Trophoblast cell (in vitro differentiated cells and primary cell): ENCODE measurements at regions not wholly inside any gene's neighbourhood (a gene's known extent, or its start where the extent isn't known, plus 50 kb on each side); places are given as distances from the start of the nearest gene placed in this dataset.

Experiments used
- DNase-seq, 2 donors: peaks; one replicate each; pipeline ENCODE4 v3.0.0-alpha.2; 2016
- H2AFZ ChIP-seq: 2 replicates; pipeline ENCODE4 v1.6.1; 2013; ENCODE audit warnings: low read length, moderate library complexity, mild to moderate bottlenecking; ENCODE audit not compliant: insufficient read depth, poor library complexity
- H2AK5ac ChIP-seq: 2 replicates; pipeline ENCODE4 v1.6.1; 2013; ENCODE audit warnings: mild to moderate bottlenecking, low read length
- H2BK120ac ChIP-seq: 2 replicates; pipeline ENCODE4 v1.6.1; 2013; ENCODE audit warnings: low read length, mild to moderate bottlenecking, moderate library complexity; ENCODE audit not compliant: insufficient read depth, poor library complexity
- H2BK12ac ChIP-seq: 2 replicates; pipeline ENCODE4 v1.6.1; 2013; ENCODE audit warnings: mild to moderate bottlenecking, low read length, moderate library complexity
- H2BK5ac ChIP-seq: 2 replicates; pipeline ENCODE4 v1.6.1; 2013; ENCODE audit warnings: low read length, low read depth, moderate library complexity, mild to moderate bottlenecking; ENCODE audit not compliant: poor library complexity
- H3K14ac ChIP-seq: 2 replicates; pipeline ENCODE4 v1.6.1; 2013; ENCODE audit warnings: mild to moderate bottlenecking, low read length
- H3K18ac ChIP-seq: 2 replicates; pipeline ENCODE4 v1.6.1; 2013; ENCODE audit warnings: mild to moderate bottlenecking, low read length
- H3K23ac ChIP-seq: 2 replicates; pipeline ENCODE4 v1.6.1; 2013; ENCODE audit warnings: low read length
- H3K27ac ChIP-seq: 2 replicates; pipeline ENCODE4 v1.5.1; 2013; ENCODE audit warnings: low read depth, mild to moderate bottlenecking, inconsistent platforms, low read length, moderate library complexity
- H3K27me3 ChIP-seq: 2 replicates; pipeline ENCODE4 v1.6.1; 2013; ENCODE audit warnings: inconsistent platforms, mild to moderate bottlenecking, low read length, moderate library complexity; ENCODE audit not compliant: insufficient read depth
- H3K36me3 ChIP-seq, 2 experiments: 1 replicate in 1 of 2; 2 replicates in 1 of 2; pipeline ENCODE4 v1.6.1; 2013; ENCODE audit warnings: low read length in 2 of 2, mild to moderate bottlenecking in 2 of 2, moderate library complexity in 1 of 2; ENCODE audit not compliant: insufficient read depth in 2 of 2, control insufficient read depth in 1 of 2
- H3K4ac ChIP-seq: 2 replicates; pipeline ENCODE4 v1.6.1; 2013; ENCODE audit warnings: low read depth, mild to moderate bottlenecking, low read length, moderate library complexity
- H3K4me1 ChIP-seq, 2 experiments: 1 replicate in 1 of 2; 2 replicates in 1 of 2; pipeline ENCODE4 v1.6.1; 2013; ENCODE audit warnings: low read length in 2 of 2, mild to moderate bottlenecking in 2 of 2, moderate library complexity in 1 of 2; ENCODE audit not compliant: insufficient read depth in 2 of 2, control insufficient read depth in 1 of 2
- H3K4me2 ChIP-seq: 2 replicates; pipeline ENCODE4 v1.6.1; 2013; ENCODE audit warnings: inconsistent platforms, mild to moderate bottlenecking, low read length, moderate library complexity
- H3K4me3 ChIP-seq: 2 replicates; pipeline ENCODE4 v1.5.1; 2013; ENCODE audit warnings: mild to moderate bottlenecking, low read depth, low read length, inconsistent platforms
- H3K79me1 ChIP-seq: one replicate; pipeline ENCODE4 v1.6.1; 2013; ENCODE audit warnings: low read length
- H3K79me2 ChIP-seq: 2 replicates; pipeline ENCODE4 v1.6.1; 2013; ENCODE audit warnings: low read length, mild to moderate bottlenecking; ENCODE audit not compliant: control insufficient read depth, insufficient read depth, poor library complexity
- H3K9ac ChIP-seq: 2 replicates; pipeline ENCODE4 v1.6.1; 2013; ENCODE audit warnings: mild to moderate bottlenecking, low read length
- H3K9me3 ChIP-seq: 2 replicates; pipeline ENCODE4 v1.6.1; 2013; ENCODE audit warnings: low read depth, mild to moderate bottlenecking, control low read depth, inconsistent platforms, low read length; ENCODE audit not compliant: insufficient read depth
- H4K12ac ChIP-seq: 2 replicates; pipeline ENCODE4 v1.6.1; 2013; ENCODE audit warnings: low read depth, mild to moderate bottlenecking, low read length, moderate library complexity
- H4K8ac ChIP-seq: 2 replicates; pipeline ENCODE4 v1.6.1; 2013; ENCODE audit warnings: low read depth, mild to moderate bottlenecking, low read length, moderate library complexity
- H4K91ac ChIP-seq: one replicate; pipeline ENCODE4 v1.6.1; 2013; ENCODE audit warnings: low read depth, mild to moderate bottlenecking, low read length, moderate library complexity
- WGBS: extraction: QIAGEN DNeasy Blood & Tissue Kit; methylation state at CpG from one replicate; pipeline ENCODE4 v1.1.7; 2013; ENCODE audit warnings: missing lambda C conversion rate; ENCODE audit not compliant: insufficient read length, insufficient coverage; ENCODE audit errors: extremely low coverage; 5-methylcytosine and 5-hydroxymethylcytosine counted together

- Histone ChIP-seq H3K79me1 (no peaks in the 10 kb centered on the region), H4K12ac (no peak overlapping the region), H3K4me1 (no peaks in the 10 kb centered on the region), H3K27me3 (no peaks in the 10 kb centered on the region), H3K27ac (no peak overlapping the region), H2BK5ac (no peak overlapping the region), H2AK5ac (no peak overlapping the region), H3K14ac (no peak overlapping the region), H4K8ac (no peak overlapping the region), H2AFZ (no peak overlapping the region), H3K4me2 (no peak overlapping the region), H3K4ac (no peak overlapping the region), H3K9ac (no peak overlapping the region), H3K9me3 (no peaks in the 10 kb centered on the region), H3K18ac (no peak overlapping the region), H3K4me3 (no peak overlapping the region), H3K36me3 (no peaks in the 10 kb centered on the region), H2BK120ac (no peak overlapping the region), H2BK12ac (no peak overlapping the region), H3K79me2 (no peaks in the 10 kb centered on the region), H4K91ac (no peak overlapping the region), H3K23ac (no peak overlapping the region)
- WGBS: no CpG with 5 or more reads among the region's 7 CpGs
- no peak for DNase-seq
These were observed 158.7 kb upstream of the GPR12 start for GRCh38 chr13:26919311-26919710.

GRCh38 chr13:26914624-26915023 lies 154.0 kb upstream of the GPR12 start:
- no peak overlapping the region for H2BK120ac ChIP-seq
- no peaks in the 10 kb centered on the region for H3K4me1 ChIP-seq
- H3K4me2 ChIP-seq: no peak overlapping the region
- H3K18ac ChIP-seq: no peak overlapping the region
- no peaks in the 10 kb centered on the region for H3K79me1 ChIP-seq
- no peak overlapping the region for H4K8ac ChIP-seq
- no peaks in the 10 kb centered on the region for H3K27me3 ChIP-seq
- H2BK12ac ChIP-seq: no peak overlapping the region
- H3K23ac ChIP-seq: no peak overlapping the region
- WGBS: no CpG with 5 or more reads among the region's 7 CpGs
- no peaks in the 10 kb centered on the region for H3K79me2 ChIP-seq
- H2AFZ ChIP-seq: no peak overlapping the region
- H3K4ac ChIP-seq: no peak overlapping the region
- no peak for DNase-seq
- H2AK5ac ChIP-seq: no peak overlapping the region
- H3K27ac ChIP-seq: no peak overlapping the region
- no peak overlapping the region for H2BK5ac ChIP-seq
- H3K14ac ChIP-seq: no peak overlapping the region
- H4K91ac ChIP-seq: no peak overlapping the region
- no peaks in the 10 kb centered on the region for H3K9me3 ChIP-seq
- H3K9ac ChIP-seq: no peak overlapping the region
- H3K36me3 ChIP-seq: no peaks in the 10 kb centered on the region
- H3K4me3 ChIP-seq: no peak overlapping the region
- no peak overlapping the region for H4K12ac ChIP-seq

GRCh38 chr13:26914148-26914547 lies 153.6 kb upstream of the GPR12 start:
- Histone ChIP-seq H2AK5ac (no peak overlapping the region), H3K14ac (no peak overlapping the region), H4K91ac (no peak overlapping the region), H2BK12ac (no peak overlapping the region), H3K4me1 (no peaks in the 10 kb centered on the region), H3K4me3 (no peak overlapping the region), H3K9me3 (no peaks in the 10 kb centered on the region), H3K18ac (no peak overlapping the region), H2BK120ac (no peak overlapping the region), H4K8ac (no peak overlapping the region), H3K23ac (no peak overlapping the region), H2BK5ac (no peak overlapping the region), H4K12ac (no peak overlapping the region), H3K79me1 (no peaks in the 10 kb centered on the region), H2AFZ (no peak overlapping the region), H3K9ac (no peak overlapping the region), H3K27me3 (no peaks in the 10 kb centered on the region), H3K36me3 (no peaks in the 10 kb centered on the region), H3K27ac (no peak overlapping the region), H3K4me2 (no peak overlapping the region), H3K79me2 (no peaks in the 10 kb centered on the region), H3K4ac (no peak overlapping the region)
- no peak for DNase-seq
- no CpG with 5 or more reads among the region's 3 CpGs for WGBS

GRCh38 chr13:26910754-26911465 lies 150.3 kb upstream of the GPR12 start:
- Histone ChIP-seq H4K8ac (no peak overlapping the region), H2AFZ (no peak overlapping the region), H3K27ac (no peak overlapping the region), H3K9me3 (no peaks in the 10 kb centered on the region), H3K4me3 (no peak overlapping the region), H2BK120ac (no peak overlapping the region), H3K4me2 (no peak overlapping the region), H3K14ac (no peak overlapping the region), H3K9ac (no peak overlapping the region), H2AK5ac (no peak overlapping the region), H4K91ac (no peak overlapping the region), H3K79me1 (no peaks in the 10 kb centered on the region), H2BK12ac (no peak overlapping the region), H4K12ac (no peak overlapping the region), H3K79me2 (no peaks in the 10 kb centered on the region), H3K18ac (no peak overlapping the region), H3K27me3 (no peaks in the 10 kb centered on the region), H3K23ac (no peak overlapping the region), H3K36me3 (no peaks in the 10 kb centered on the region), H3K4me1 (no peaks in the 10 kb centered on the region), H3K4ac (no peak overlapping the region), H2BK5ac (no peak overlapping the region)
- no peak for DNase-seq
- WGBS: no CpG with 5 or more reads among the region's 13 CpGs
